ENCODE measurements at regions not wholly inside any gene's neighbourhood (a gene's known extent, or its start where the extent isn't known, plus 50 kb on each side); places are given as distances from the start of the nearest gene placed in this dataset.
"Not testable (repeated sequence)": the region's sequence is repeated elsewhere in the genome, so short reads cannot be mapped to it uniquely, and the experiment has no call there.

DNA sequence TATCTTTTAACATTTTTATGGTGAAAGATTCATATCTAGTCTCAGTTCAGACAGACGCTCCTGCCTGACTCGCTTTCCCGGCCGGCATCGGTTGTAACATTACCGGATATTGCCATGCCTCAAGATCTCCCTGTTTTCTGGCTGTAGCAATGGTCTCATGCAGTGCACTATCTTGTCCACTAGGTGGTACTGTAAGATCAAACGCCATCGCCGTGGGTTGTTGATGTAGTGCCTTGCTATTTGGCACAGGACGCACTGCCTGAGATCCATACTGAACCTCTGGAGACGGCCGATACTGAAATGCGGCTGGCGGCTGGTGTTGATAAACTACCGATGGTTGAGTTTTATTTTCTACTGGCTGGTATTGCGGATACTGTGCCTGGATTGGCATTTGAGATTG, 75.9 kb upstream of the ZNF195 start:
- intact Hi-C loops (cut with DNase I; ENCODE audit: low total_unique reads); H3K9me3 ChIP-seq; H3K36me3 ChIP-seq; H3K27ac ChIP-seq: not testable (repeated sequence)
- TF ChIP-seq, protein P1, sequence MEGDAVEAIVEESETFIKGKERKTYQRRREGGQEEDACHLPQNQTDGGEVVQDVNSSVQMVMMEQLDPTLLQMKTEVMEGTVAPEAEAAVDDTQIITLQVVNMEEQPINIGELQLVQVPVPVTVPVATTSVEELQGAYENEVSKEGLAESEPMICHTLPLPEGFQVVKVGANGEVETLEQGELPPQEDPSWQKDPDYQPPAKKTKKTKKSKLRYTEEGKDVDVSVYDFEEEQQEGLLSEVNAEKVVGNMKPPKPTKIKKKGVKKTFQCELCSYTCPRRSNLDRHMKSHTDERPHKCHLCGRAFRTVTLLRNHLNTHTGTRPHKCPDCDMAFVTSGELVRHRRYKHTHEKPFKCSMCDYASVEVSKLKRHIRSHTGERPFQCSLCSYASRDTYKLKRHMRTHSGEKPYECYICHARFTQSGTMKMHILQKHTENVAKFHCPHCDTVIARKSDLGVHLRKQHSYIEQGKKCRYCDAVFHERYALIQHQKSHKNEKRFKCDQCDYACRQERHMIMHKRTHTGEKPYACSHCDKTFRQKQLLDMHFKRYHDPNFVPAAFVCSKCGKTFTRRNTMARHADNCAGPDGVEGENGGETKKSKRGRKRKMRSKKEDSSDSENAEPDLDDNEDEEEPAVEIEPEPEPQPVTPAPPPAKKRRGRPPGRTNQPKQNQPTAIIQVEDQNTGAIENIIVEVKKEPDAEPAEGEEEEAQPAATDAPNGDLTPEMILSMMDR (IDR thresholded peaks at IDR 0.05 in 8 of 11, conservative IDR thresholded peaks at IDR 0.05 in 3 of 11) = peak; percentile 64 to 89 (median 84)
- Histone ChIP-seq H3K4me3 (peak overlapping the region in 1 of 8 donors; percentile 42), H3K27me3 (replicated peaks in 1 of 7) (peaks cover 0 to 20% (median 0%) of the 10 kb centered on the region in 7 donors), H3K4me1 (peaks cover 0 to 15% (median 0%) of the 10 kb centered on the region in 6 donors)
- WGBS, 5 donors = 0 to 3% (median 2%) methylated on average over 6 to 16 of the region's 16 CpGs
- peak; percentile 79 for DNase-seq

DNA sequence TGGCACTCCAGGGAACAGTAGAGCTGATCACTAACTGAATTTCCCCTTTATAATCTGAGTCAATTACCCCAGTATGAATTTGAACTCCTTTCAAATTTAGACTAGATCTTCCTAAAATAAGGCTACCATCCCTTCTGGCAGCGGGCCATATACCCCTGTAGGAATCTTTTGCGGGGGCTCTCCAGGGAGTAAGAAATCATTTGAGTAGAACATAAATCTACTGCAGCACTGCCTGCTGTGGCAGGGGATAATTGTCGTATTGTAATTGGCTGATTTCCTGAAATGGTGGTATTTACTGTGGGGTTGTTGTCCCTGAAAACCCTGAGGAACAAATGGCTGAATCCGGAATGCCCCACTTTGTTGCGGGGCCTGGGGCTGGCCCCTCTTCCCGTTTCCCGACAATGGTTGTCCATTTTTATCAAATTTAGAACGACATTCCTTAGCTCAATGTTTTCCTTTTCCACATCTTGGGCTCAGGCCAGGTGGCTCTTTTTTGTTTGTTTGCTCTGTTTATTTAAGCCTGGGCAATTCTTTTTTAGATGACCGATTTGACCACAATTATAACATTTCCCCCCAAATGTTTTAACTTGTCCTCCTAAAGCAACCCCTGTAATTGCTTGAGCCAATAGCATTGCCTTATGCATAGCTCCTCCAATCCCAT, 74.8 kb upstream of the ZNF195 start:
- H3K4me1 ChIP-seq = peaks cover 0 to 15% (median 0%) of the 10 kb centered on the region in 6 donors
- intact Hi-C loops (cut with DNase I; ENCODE audit: low total_unique reads); H3K9me3 ChIP-seq; H3K27ac ChIP-seq; H3K36me3 ChIP-seq; DNase-seq; H3K4me3 ChIP-seq: not testable (repeated sequence)
- 43 to 62% (median 55%) methylated on average over 9 of the region's 9 CpGs for WGBS, 5 donors
- H3K27me3 ChIP-seq (replicated peaks in 1 of 7) = peaks cover 0 to 20% (median 0%) of the 10 kb centered on the region in 7 donors

DNA sequence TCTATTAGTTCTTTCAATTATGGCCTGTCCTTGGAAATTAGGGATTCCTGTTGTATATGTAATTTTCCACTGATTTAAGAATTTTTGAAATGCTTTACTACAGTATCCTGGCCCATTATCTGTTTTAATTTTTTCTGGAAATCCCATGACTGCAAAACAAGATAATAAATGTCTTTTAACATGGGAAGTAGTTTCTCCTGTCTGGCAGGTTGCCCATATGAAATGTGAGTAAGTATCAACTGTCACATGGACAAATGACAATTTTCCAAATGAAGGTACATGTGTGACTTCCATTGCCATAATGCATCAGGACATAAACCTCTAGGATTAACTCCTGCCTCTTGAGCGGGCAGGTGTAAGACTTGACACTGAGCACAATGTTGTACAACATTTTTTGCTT, 71.9 kb upstream of the ZNF195 start:
- Histone ChIP-seq H3K27me3 (replicated peaks in 1 of 7) (peaks cover 0 to 20% (median 0%) of the 10 kb centered on the region in 7 donors), H3K4me1 (peaks cover 0 to 15% (median 0%) of the 10 kb centered on the region in 6 donors)
- WGBS, 5 donors = 91 to 100% (median 94%) methylated on average over 1 of the region's 1 CpG
- intact Hi-C loops (cut with DNase I; ENCODE audit: low total_unique reads); H3K9me3 ChIP-seq; H3K27ac ChIP-seq; H3K36me3 ChIP-seq; DNase-seq; H3K4me3 ChIP-seq: not testable (repeated sequence)

DNA sequence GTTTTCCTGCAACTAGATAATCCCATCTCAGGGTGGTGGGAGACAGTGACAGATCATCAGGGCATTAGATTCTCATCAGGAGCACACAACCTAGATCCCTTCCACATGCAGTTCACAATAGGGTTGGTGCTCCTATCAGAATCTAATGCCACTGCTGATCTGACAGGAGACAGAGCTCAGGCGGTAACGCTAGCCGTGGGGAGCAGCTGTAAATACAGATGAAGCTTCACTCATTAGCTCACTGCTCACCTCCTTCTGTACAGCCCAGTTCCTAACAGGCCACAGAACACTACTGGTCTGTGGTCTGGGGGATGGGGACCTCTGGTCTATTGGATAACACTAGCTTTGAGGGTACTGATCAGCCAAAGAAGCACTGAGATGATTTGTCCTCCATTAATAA, 66.6 kb upstream of the ZNF195 start:
- H3K27ac ChIP-seq; DNase-seq; H3K9me3 ChIP-seq; H3K4me3 ChIP-seq; H3K36me3 ChIP-seq; H3K4me1 ChIP-seq; intact Hi-C loops (cut with DNase I; ENCODE audit: low total_unique reads): not testable (repeated sequence)
- H3K27me3 ChIP-seq (replicated peaks in 1 of 7) = peaks cover 0 to 17% (median 0%) of the 10 kb centered on the region in 7 donors
- 80 to 97% (median 93%) methylated on average over 1 to 3 of the region's 3 CpGs for WGBS, 5 donors

DNA sequence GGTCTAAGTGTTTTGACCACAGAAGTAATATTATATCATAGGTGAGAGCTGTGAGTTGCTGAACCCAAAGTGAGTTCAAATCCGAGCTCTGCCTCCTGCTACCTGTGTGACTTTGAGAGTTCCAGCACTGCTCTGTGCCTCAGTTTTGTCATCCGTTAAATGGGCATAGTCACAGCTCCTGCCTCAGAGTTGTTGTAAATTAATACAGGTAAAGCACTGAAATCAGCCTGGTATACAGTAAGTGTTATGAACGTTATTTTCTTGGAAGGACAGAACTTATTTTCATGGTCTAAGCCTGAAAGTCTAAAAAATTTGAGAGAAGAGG, 65.4 kb upstream of the ZNF195 start:
- intact Hi-C loops (cut with DNase I; ENCODE audit: low total_unique reads); H3K27ac ChIP-seq; H3K4me1 ChIP-seq; H3K36me3 ChIP-seq; DNase-seq; H3K9me3 ChIP-seq; H3K4me3 ChIP-seq: not testable (repeated sequence)
- H3K27me3 ChIP-seq (replicated peaks in 1 of 7) = peaks cover 0 to 17% (median 0%) of the 10 kb centered on the region in 7 donors
- WGBS, 5 donors = 69 to 83% (median 79%) methylated on average over 3 of the region's 3 CpGs

DNA sequence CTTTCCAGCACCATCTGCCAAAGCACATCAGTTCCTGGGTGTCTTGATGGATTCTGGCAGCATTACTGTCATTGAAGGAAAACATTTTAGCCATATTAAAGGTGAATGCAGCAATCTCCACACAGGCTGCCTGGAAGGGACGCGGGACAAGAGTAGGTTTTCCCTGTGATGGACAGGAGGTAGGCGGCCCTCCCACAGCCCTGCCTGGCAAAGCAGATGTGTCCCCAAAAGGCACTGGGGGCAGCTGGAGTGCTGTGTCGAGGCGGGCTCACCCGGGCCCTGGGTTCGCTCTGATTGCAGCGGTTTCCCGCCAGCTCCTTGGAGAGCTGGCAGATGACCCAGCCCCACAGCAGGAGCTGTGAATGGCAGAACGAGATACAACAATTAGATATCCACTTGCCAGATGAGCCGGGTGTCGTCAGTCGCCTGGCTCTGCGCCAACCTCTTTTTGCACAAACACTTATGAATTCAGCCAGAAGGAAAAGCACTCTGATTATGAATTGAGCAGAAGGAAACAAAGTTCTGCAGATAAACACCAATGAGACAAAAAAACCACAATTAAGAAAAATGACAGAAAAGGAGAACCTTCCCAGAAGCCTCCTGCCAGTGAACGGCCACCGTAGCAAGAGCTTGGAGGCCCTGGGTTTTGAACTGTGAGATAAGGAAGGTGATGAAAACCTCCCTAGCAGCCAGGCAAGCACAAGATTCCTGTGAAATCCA, 64.9 kb upstream of the ZNF195 start:
- intact Hi-C loops (cut with DNase I; ENCODE audit: low total_unique reads); DNase-seq; H3K27ac ChIP-seq; H3K9me3 ChIP-seq; H3K4me3 ChIP-seq; H3K4me1 ChIP-seq; H3K36me3 ChIP-seq: not testable (repeated sequence)
- H3K27me3 ChIP-seq (replicated peaks in 1 of 7) = peaks cover 0 to 17% (median 0%) of the 10 kb centered on the region in 7 donors
- 5 to 14% (median 8%) methylated on average over 11 to 16 of the region's 16 CpGs for WGBS, 5 donors

DNA sequence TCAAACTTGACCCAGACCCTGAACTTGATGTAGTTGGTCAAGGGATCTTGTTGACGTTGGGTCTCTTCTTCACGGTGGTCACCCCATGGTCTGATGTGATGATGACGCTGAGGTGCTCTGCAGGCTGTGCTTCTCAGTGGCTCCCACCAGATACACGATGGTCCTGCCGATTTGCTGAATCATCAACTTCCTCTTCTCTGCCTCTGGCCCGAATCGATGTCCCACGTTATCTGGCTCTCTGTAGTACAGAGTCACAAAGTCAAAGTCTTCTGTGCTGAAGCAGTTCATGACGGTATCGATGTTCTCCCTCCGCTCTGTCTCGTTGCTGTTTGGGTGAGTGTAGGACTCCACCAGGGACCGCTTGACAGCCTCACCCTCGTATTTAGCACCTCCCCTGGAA, 58.5 kb upstream of the ZNF195 start:
- H3K36me3 ChIP-seq; H3K27me3 ChIP-seq (replicated peaks in 1 of 7); intact Hi-C loops (cut with DNase I; ENCODE audit: low total_unique reads); H3K9me3 ChIP-seq; H3K4me1 ChIP-seq; DNase-seq; H3K4me3 ChIP-seq; H3K27ac ChIP-seq: not testable (repeated sequence)
- 35 to 68% (median 44%) methylated on average over 14 of the region's 14 CpGs for whole genome bisulfite sequencing, 5 donors

Data from spleen (tissue), 11 donors.